Esophagus muscularis mucosa (tissue), 3 donors: ENCODE measurements at regions not wholly inside any gene's neighbourhood (a gene's known extent, or its start where the extent isn't known, plus 50 kb on each side); places are given as distances from the start of the nearest gene placed in this dataset.

Experiments used
- POLR2A ChIP-seq: fragments of 450-650 bp; IDR thresholded peaks from one replicate; pipeline ENCODE4 v1.6.1; 2017; ENCODE audit warnings: antibody characterized with exemption, moderate library complexity, mild to moderate bottlenecking, low read depth
- TF ChIP-seq, protein P1 (sequence below), 3 experiments: fragments of 200-600 bp in 2 of 3; fragments of 450-650 bp in 1 of 3; sonication (generic) in 2 of 3; IDR thresholded peaks; one replicate each; pipeline ENCODE4 v1.5.1; 2017 to 2019; ENCODE audit warnings: antibody characterized with exemption in 3 of 3, mild to moderate bottlenecking in 2 of 3, moderate library complexity in 1 of 3

DNA sequence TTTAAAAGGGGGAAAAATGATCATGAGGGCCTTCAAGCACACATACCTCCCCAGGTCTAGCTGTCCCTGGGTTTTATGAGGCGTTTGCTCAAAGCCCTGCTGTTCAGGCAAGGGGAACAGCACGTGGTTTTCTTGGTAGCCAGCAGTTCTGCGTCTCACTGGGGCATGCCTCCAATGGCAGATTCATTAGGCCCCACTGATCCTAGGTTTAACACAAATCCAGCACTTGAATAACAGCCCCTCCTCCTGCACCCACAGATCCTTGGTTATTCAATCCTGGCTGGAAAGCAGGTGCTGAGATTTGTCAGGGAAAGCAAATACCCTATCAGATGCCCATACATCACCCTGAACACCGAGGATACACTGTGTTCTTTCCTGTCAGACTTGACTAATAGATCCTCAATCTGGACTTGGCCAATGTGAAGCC is 106.4 kb downstream of the ZC3H11B start:
- TF ChIP-seq, protein P1, sequence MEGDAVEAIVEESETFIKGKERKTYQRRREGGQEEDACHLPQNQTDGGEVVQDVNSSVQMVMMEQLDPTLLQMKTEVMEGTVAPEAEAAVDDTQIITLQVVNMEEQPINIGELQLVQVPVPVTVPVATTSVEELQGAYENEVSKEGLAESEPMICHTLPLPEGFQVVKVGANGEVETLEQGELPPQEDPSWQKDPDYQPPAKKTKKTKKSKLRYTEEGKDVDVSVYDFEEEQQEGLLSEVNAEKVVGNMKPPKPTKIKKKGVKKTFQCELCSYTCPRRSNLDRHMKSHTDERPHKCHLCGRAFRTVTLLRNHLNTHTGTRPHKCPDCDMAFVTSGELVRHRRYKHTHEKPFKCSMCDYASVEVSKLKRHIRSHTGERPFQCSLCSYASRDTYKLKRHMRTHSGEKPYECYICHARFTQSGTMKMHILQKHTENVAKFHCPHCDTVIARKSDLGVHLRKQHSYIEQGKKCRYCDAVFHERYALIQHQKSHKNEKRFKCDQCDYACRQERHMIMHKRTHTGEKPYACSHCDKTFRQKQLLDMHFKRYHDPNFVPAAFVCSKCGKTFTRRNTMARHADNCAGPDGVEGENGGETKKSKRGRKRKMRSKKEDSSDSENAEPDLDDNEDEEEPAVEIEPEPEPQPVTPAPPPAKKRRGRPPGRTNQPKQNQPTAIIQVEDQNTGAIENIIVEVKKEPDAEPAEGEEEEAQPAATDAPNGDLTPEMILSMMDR (IDR thresholded peaks at IDR 0.05), result no peak
- TF ChIP-seq POLR2A, result no peak
